HG02870 (cell line): ENCODE measurements at regions not wholly inside any gene's neighbourhood (a gene's known extent, or its start where the extent isn't known, plus 50 kb on each side); places are given as distances from the start of the nearest gene placed in this dataset.
A peak's percentile ranks its signal among the peaks of the same experiment; 100 is the strongest.
"Not testable (repeated sequence)": the region's sequence is repeated elsewhere in the genome, so short reads cannot be mapped to it uniquely, and the experiment has no call there.

Experiments
- ATAC-seq: cut with Tn5 transposase; IDR thresholded peaks from one replicate; pipeline ENCODE4 v1.9.1; 2021; ENCODE audit warnings: mild to moderate bottlenecking, moderate library complexity; ENCODE audit not compliant: unreplicated experiment

GRCh38 chr11:100528872-100529416, 158.1 kb upstream of the ARHGAP42 start:
- ATAC-seq: no peak

- not testable (repeated sequence) for ATAC-seq
These were observed 155.8 kb upstream of the ARHGAP42 start for GRCh38 chr11:100531290-100531689.

DNA sequence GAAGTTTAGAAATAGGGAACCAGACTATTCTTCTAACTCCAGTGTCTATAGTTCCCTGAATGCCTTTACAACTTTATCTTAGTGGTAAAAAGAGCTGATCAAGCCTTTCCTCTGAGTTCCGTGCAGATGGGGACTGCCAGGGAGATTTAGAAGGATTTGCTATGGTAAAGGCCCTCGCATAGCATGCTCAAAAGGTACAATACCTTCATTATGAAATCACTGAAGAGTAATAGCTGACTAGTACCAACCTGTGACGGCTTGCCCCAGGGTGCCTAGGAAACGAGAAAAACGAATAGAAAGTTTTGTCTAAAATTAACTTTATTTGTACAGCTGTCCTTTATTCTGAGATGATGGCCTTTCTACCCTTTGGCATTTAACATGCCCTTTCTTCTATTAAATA, 150.1 kb upstream of the ARHGAP42 start:
- ATAC-seq: no peak

GRCh38 chr11:100543386-100543785, 143.7 kb upstream of the ARHGAP42 start:
- ATAC-seq: no peak

- ATAC-seq: no peak
These were observed 141.5 kb upstream of the ARHGAP42 start for GRCh38 chr11:100545556-100545955.

- no peak for ATAC-seq
These were observed 141.1 kb upstream of the ARHGAP42 start for GRCh38 chr11:100545970-100546369.

DNA sequence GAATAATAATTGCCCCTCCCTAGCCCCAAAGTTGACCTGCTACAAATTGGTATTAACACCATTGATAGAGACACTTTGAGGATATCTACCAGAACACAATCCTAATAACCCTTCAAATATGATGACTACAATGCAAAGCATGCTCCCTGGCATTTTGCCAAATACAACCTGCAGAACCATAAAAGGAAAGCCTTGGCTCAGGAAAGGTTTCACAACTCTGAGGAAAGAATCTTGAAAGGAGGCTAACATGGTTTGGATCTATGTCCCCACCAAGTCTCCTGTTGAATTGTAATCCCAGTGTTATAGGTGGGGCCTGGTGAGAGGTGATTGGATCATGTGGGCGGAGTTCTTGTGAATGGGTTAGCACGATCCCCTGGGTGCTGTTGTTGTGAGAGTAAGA, 140.4 kb upstream of the ARHGAP42 start:
- no peak for ATAC-seq

GRCh38 chr11:100550298-100550697, 136.8 kb upstream of the ARHGAP42 start:
- no peak for ATAC-seq

- no peak for ATAC-seq
These were observed 136.0 kb upstream of the ARHGAP42 start for GRCh38 chr11:100550912-100551632.

GRCh38 chr11:100555931-100556330, 131.2 kb upstream of the ARHGAP42 start:
- no peak for ATAC-seq

- no peak for ATAC-seq
These were observed 130.3 kb upstream of the ARHGAP42 start for GRCh38 chr11:100556781-100557180.

DNA sequence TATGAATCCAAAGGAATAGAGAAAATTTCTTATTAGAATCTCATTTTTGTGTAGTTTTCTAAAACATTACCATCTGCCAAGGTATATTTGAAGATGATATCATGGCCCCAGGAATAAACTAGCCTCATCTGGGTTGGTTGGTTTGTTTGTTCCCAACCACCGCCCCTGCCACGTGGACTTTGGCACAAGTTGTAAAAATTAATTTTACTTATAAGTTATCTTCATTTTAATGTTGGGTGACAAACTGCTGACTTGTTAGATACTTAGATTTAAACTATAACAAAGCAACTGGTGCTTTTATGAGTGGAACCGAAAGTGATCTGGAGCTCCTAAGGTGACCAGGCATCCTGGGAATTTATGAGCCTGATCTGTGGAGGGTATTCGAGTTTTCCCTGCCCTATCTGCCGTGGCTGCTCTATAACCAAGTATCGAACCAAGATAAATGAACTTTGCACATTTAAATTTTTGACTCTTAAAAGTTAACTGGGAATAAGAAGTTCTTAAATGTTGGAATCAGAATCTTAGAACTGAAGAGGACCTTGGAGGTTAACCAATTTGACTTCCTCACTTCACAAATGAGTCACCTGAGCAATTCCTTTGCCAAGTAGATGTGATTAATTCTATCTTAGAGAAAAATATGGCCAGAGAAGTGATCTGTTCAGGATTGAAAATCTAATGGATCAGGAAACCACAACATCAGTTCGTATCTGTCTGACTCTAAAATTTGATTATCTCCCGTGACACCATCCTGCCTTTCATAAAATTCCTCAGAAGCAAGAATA, 129.1 kb upstream of the ARHGAP42 start:
- no peak for ATAC-seq

DNA sequence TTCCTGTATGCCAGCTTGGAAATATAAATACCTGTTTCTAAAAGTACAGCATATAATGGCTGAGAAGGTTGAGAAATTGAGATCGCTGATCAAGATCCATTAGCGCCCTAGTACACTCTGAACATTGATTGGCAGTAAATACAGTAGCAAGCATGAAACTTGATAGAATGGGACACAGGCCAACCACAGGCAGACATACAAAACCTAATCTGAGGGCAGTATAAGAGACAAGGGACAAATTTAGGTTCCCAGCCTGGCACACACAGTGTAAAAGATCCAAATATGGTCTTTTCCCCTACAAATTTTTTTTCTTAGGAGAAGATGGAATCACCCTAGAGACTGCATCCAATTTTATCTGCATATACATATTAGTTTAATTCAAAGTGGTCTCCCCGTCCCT, 126.5 kb upstream of the ARHGAP42 start:
- ATAC-seq: no peak

GRCh38 chr11:100561323-100561722, 125.8 kb upstream of the ARHGAP42 start:
- ATAC-seq: no peak

DNA sequence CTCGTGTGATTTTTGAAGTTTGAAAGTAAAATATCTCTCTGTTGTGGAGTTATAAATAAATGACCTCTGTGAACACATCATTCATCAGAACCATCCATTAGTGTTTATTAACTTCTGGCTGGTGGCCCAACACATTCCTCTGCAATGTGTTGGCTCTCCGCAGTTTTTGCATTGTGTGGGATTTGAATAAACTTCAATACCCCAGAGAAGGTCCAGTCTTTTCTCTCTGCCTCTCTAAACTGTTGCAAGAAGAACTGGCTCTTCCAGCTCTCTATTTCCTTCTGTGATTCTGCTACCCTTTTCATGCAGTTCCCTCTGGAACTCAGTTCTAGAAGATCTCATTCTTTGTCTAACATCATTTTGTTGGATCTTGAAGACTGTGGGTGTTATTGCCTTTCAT, 125.0 kb upstream of the ARHGAP42 start:
- no peak for ATAC-seq

DNA sequence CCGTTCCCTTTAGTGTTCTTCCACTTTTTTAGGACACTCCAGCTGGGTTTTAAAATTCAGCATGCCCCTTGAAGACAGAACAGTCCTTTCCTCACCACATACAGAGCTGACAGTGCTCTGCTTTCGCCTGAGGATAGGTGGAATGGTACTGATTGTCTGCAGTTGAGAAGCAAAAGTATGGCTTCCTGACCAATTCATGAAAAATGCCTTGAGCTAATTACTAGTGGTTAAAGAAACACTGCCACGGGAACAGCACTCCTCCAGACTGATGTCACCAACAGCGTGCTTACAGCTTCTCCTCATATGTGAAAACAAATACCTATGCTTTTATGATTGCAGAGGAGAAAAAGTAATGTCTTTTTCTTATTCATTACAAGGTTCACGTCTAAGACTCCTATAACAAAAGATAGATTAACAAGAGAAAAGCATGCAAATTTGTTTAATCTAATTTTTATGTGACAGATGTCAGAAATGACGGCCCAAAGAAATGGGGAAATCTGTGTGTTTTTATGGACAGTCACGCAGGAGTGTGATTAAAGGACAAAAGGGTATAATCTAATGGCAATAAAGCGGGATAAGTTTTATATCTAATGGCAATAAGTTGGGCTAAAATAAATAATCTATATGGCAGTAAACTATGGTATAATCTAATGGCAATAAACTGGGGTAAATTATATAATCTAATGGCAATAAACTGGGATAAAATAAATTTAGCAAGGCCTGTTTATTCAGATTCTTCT, 123.4 kb upstream of the ARHGAP42 start:
- no peak for ATAC-seq

DNA sequence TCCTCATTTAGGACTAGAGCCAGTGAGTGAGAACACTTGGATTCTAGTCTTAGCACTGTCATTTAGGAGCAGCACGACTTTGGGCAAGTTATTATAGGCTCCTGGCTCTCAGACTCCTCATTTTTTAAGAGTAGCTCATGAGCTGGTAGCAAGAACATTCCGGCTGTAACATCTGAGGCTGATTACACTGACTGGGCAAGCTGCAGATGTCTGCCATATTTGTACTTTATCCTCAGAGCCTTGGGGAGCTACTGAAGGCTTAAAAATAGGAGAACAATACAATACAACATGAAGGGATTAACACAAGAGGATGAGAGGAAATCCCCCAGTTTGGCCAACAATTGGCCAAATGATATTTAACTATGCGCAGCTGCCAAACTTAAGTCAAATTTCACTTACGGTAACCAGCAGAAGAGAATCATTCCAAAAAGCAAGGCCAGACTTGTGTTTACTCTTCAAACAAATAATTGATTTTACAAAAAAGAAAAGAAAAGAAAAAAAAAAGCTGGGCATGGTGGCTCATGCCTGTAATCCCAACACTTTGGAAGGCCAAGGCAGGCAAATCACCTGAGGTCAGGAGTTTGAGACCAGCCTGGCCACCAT, 113.1 kb upstream of the ARHGAP42 start:
- ATAC-seq: no peak

DNA sequence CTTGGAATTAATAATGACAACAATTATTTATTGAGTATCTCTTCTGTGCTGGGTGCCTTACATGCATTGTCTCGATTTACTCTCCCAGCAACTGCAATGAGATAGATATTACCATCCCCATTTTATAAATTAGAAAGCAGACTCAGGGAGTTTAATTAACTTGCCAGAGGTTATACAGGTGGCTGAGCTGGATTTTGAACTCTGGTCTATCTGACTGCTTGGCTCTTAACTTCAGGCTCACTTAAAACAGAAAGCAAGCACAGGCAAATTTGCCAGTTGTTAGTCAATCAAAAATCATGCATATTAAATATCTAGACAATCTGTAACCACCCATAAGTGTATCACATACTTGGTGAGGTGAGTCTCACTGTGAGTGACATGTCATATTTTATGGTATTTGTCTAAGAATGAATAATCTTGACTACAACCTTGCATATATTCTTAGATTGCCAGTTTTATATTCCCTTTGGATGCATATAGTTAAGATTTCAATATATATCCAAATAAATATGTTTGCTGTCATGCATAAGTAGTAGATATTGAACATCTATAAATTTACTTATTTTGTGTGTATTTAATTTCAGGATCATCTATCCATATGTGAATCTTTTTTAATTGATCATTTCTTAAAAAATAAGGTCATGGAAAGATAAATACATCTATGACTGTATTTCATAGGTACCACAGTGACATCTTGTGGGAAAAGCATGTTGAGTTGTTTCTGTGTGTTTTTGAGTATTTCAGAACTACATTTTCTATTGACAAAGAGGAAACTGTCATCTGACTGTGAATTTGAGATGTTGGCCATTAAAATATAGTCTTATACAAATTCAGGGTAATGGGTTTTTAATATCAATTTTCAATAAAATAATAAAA, 112.0 kb upstream of the ARHGAP42 start:
- no peak for ATAC-seq

- ATAC-seq: peak; percentile 84
These were observed 111.0 kb upstream of the ARHGAP42 start for GRCh38 chr11:100575860-100576717.
